Panc1 (cell line): ENCODE measurements at regions not wholly inside any gene's neighbourhood (a gene's known extent, or its start where the extent isn't known, plus 50 kb on each side); places are given as distances from the start of the nearest gene placed in this dataset.

ENCODE experiments used
- ATAC-seq: fragments of 200-7000 bp; cut with Tn5 transposase; 2 replicates; pipeline ENCODE4 v1.9.1; 2020; ENCODE audit warnings: mild to moderate bottlenecking, moderate library complexity
- BruUV-seq: library from RNA; stranded (reverse); fragments of 400-500 nt; replicated peaks from 2 replicates; lab custom pipeline; 2021; lab: Mats Ljungman, UMichigan
- CTCF ChIA-PET: fragments of 300-600 bp; sonication (Branson Sonifier 250); formaldehyde crosslinking; loops from one replicate; lab custom pipeline; 2022; ENCODE audit warnings: antibody characterized with exemption; lab: Charles Lee
- POLR2A ChIA-PET: fragments of 300-600 bp; sonication (Branson Sonifier 250); formaldehyde crosslinking; loops from one replicate; lab custom pipeline; 2022; ENCODE audit warnings: antibody characterized with exemption; lab: Charles Lee
- DNase-seq: peaks from one replicate; pipeline ENCODE4 v3.0.0-alpha.2; 2010; ENCODE audit warnings: low read depth, low spot score
- H3K27ac ChIP-seq: 2 replicates; pipeline ENCODE4 v1.5.1; 2011; ENCODE audit warnings: mild to moderate bottlenecking, low read length, inconsistent platforms
- H3K27me3 ChIP-seq: fragments of 200-500 bp; sonication (Bioruptor generic); 2 replicates; pipeline ENCODE4 v1.6.0; 2014; ENCODE audit warnings: low read length, inconsistent platforms; ENCODE audit not compliant: control insufficient read depth, insufficient read depth
- H3K36me3 ChIP-seq: fragments of 200-500 bp; sonication (Bioruptor generic); 2 replicates; pipeline ENCODE4 v1.5.1; 2014; ENCODE audit warnings: inconsistent platforms, mild to moderate bottlenecking, low read length, moderate library complexity; ENCODE audit not compliant: control insufficient read depth, insufficient read depth
- H3K4me1 ChIP-seq: 2 replicates; pipeline ENCODE4 v1.5.1; 2011; ENCODE audit warnings: inconsistent platforms, mild to moderate bottlenecking, low read length, moderate library complexity; ENCODE audit not compliant: control insufficient read depth, insufficient read depth
- H3K4me3 ChIP-seq, 2 experiments: 2 replicates each; pipeline ENCODE4 v1.5.1; 2011 to 2012; ENCODE audit warnings: low read depth in 2 of 2, low read length in 2 of 2, mild to moderate bottlenecking in 2 of 2, inconsistent platforms in 1 of 2, moderate library complexity in 1 of 2
- H3K9me3 ChIP-seq: fragments of 200-500 bp; sonication (Bioruptor generic); 2 replicates; pipeline ENCODE4 v1.5.1; 2014; ENCODE audit warnings: low read depth, mild to moderate bottlenecking, inconsistent platforms, low read length, moderate library complexity; ENCODE audit not compliant: control insufficient read depth, insufficient read depth
- POLR2AphosphoS5 ChIP-seq: IDR thresholded peaks from 2 replicates; pipeline ENCODE4 v1.6.1; 2012; ENCODE audit warnings: mild to moderate bottlenecking, low read depth, low read length, moderate library complexity
- SIN3A ChIP-seq: IDR thresholded peaks from 2 replicates; pipeline ENCODE4 v1.6.1; 2012; ENCODE audit warnings: low read depth, mild to moderate bottlenecking, low read length, moderate library complexity, borderline replicate concordance; ENCODE audit not compliant: insufficient read depth
- TCF7L2 ChIP-seq: IDR thresholded peaks from 2 replicates; pipeline ENCODE4 v1.6.1; 2011; ENCODE audit warnings: mild to moderate bottlenecking, low read depth, low read length, inconsistent platforms
- in situ Hi-C: cut with HindIII; loops from 2 replicates; pipeline ENCODE4 v1.10.0; 2016; ENCODE audit warnings: low sequenced_read_pairs, low pct_unique_long_range_greater_than_20kb
- intact Hi-C: fragments of 100-400 bp; cut with micrococcal nuclease; formaldehyde crosslinking; loops from one replicate; pipeline ENCODE4 v1.10.0; 2022; ENCODE audit not compliant: unreplicated experiment
- TF ChIP-seq, protein P1 (sequence below): fragments of 450-650 bp; IDR thresholded peaks from 2 replicates; pipeline ENCODE4 v1.5.1; 2017; ENCODE audit warnings: mild to moderate bottlenecking
- TF ChIP-seq, protein P2 (sequence below), 2 experiments: IDR thresholded peaks; 2 replicates each; pipeline ENCODE4 v1.6.1; 2011 to 2012; ENCODE audit warnings: low read depth in 2 of 2, control low read depth in 1 of 2, low read length in 1 of 2, mild to moderate bottlenecking in 1 of 2, moderate library complexity in 1 of 2; ENCODE audit not compliant: insufficient read depth in 1 of 2

DNA sequence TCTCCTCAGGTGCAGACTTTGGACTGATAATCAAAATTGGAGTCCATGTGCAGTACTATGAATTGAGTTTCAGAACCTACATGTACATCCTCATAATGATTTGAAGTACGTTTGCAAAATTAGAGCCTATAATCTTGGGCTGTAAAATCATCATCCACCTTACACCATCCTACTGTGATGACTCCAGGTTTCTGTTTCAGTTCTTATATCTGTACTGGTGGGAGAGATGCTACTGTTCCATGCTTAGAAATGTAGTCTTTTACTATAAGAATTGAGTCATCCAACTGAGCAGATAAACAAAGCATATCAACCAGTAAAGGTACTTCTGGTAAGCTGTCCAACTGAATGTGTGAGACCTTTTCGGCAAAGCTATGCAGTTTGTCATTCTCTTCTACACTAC, 586.3 kb upstream of the FAM174A start:
- no TSS peak for BruUV-seq
- POLR2A ChIA-PET, result no interaction called here
- no peaks in the 10 kb centered on the region for H3K27me3 ChIP-seq

DNA sequence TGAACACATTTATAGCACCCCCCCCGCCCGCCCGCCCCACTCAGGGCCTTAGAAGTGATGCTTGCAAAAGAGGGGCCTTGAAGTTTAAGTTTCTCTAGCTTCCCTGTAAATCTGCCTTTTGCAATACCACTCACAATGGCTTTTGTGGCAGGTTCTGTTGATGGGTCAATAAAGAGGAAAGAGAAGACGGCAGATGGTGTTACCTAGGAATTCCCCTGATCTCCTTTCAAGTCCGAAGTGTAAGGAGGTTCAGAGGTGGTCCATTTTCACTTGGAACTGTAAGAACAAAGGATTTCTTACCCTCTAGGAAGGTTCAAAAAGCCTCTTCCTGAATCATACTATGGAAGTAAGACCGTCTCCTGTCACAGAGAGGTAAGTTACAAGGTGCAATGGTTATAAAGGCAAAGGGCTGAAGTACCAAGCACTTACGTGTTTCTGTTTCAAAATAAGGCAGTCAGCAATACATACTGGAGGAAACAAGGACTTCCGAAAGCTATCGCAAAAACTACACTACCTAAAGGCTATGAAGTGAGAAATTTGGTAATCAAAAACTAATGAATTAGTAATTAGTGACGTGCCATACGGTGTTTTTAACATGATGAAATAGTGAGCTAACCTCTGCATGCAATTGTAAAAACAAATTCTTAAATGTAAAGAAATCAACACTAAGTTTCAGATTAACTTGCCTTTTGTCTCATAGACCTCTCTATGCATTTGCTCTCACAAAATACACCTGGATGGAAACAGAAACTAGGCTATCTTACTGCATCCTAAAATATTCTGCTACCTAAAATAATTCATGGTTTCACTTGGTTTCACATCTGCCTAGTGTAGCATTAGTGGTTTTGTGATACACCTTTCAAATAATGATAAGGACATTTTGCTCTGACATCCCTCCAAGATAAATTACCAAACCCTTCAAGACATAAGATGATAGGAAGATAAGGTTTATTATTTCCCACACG, 589.4 kb upstream of the FAM174A start:
- ATAC-seq (no peak), DNase-seq (no peak)
- ChIA-PET CTCF (no interaction called here), POLR2A (no interaction called here)
- H3K9me3 ChIP-seq, result no peaks in the 10 kb centered on the region
- no peak for TF ChIP-seq TCF7L2
- no peak for TF ChIP-seq POLR2AphosphoS5
- TF ChIP-seq, protein P1, sequence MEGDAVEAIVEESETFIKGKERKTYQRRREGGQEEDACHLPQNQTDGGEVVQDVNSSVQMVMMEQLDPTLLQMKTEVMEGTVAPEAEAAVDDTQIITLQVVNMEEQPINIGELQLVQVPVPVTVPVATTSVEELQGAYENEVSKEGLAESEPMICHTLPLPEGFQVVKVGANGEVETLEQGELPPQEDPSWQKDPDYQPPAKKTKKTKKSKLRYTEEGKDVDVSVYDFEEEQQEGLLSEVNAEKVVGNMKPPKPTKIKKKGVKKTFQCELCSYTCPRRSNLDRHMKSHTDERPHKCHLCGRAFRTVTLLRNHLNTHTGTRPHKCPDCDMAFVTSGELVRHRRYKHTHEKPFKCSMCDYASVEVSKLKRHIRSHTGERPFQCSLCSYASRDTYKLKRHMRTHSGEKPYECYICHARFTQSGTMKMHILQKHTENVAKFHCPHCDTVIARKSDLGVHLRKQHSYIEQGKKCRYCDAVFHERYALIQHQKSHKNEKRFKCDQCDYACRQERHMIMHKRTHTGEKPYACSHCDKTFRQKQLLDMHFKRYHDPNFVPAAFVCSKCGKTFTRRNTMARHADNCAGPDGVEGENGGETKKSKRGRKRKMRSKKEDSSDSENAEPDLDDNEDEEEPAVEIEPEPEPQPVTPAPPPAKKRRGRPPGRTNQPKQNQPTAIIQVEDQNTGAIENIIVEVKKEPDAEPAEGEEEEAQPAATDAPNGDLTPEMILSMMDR, result no peak
- TF ChIP-seq SIN3A, result no peak
- TF ChIP-seq, protein P2, sequence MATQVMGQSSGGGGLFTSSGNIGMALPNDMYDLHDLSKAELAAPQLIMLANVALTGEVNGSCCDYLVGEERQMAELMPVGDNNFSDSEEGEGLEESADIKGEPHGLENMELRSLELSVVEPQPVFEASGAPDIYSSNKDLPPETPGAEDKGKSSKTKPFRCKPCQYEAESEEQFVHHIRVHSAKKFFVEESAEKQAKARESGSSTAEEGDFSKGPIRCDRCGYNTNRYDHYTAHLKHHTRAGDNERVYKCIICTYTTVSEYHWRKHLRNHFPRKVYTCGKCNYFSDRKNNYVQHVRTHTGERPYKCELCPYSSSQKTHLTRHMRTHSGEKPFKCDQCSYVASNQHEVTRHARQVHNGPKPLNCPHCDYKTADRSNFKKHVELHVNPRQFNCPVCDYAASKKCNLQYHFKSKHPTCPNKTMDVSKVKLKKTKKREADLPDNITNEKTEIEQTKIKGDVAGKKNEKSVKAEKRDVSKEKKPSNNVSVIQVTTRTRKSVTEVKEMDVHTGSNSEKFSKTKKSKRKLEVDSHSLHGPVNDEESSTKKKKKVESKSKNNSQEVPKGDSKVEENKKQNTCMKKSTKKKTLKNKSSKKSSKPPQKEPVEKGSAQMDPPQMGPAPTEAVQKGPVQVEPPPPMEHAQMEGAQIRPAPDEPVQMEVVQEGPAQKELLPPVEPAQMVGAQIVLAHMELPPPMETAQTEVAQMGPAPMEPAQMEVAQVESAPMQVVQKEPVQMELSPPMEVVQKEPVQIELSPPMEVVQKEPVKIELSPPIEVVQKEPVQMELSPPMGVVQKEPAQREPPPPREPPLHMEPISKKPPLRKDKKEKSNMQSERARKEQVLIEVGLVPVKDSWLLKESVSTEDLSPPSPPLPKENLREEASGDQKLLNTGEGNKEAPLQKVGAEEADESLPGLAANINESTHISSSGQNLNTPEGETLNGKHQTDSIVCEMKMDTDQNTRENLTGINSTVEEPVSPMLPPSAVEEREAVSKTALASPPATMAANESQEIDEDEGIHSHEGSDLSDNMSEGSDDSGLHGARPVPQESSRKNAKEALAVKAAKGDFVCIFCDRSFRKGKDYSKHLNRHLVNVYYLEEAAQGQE (IDR thresholded peaks at IDR 0.05; ENCODE audit: insufficient read depth in 1 of 2, low read depth in 2 of 2, low read length in 1 of 2), result no peak
- no peaks in the 10 kb centered on the region for H3K36me3 ChIP-seq
- H3K27ac ChIP-seq, result no peak overlapping the region
- intact Hi-C loops, result no loop called here
- no peaks in the 10 kb centered on the region for H3K4me1 ChIP-seq
- no TSS peak for BruUV-seq
- in situ Hi-C loops, result no loop called here
- H3K4me3 ChIP-seq, result no peak overlapping the region
- no peaks in the 10 kb centered on the region for H3K27me3 ChIP-seq

More for the DNA sequence above, 586.3 kb upstream of the FAM174A start:
- TF ChIP-seq, protein P2 (IDR thresholded peaks at IDR 0.05; ENCODE audit: insufficient read depth in 1 of 2, low read depth in 2 of 2, low read length in 1 of 2), result no peak
- no peak for TF ChIP-seq SIN3A
- no peak for TF ChIP-seq POLR2AphosphoS5
- TF ChIP-seq, protein P1, result no peak
- TF ChIP-seq TCF7L2, result no peak
- ATAC-seq (no peak), DNase-seq (no peak)
- Histone ChIP-seq H3K9me3 (no peaks in the 10 kb centered on the region), H3K36me3 (no peaks in the 10 kb centered on the region), H3K4me3 (no peak overlapping the region), H3K27ac (no peak overlapping the region), H3K4me1 (no peaks in the 10 kb centered on the region)
- in situ Hi-C loops (no loop called here), intact Hi-C loops (no loop called here)
- CTCF ChIA-PET, result no interaction called here
